ENCODE measurements at regions not wholly inside any gene's neighbourhood (a gene's known extent, or its start where the extent isn't known, plus 50 kb on each side); places are given as distances from the start of the nearest gene placed in this dataset.

DNA sequence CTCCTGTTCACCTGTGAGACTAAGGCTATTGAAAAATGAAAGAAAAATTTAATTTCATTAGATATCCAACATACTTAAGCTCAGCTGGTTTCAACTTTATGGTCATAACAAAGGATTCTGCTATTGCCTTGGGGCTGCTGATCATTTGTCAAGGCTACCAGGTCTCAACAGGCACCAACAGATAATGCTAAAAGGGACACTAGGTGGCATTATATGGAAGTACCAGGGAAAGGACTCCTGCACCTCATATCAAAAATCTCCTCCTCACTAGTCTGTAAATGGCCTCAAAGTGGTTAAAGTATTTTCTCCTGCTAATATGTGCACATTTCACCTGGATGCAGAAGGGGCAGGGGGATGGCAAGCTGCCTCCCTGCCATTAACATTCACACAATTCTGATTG lies 167.9 kb upstream of the REG3A start:
- H3K23ac ChIP-seq (ENCODE audit: insufficient read length), result no peak overlapping the region
- TF ChIP-seq RFX5 (IDR thresholded peaks at IDR 0.05; ENCODE audit: borderline replicate concordance, low read depth, low read length) (no peak), CTCF (IDR thresholded peaks at IDR 0.05; ENCODE audit: control extremely low read depth in 1 of 3, insufficient read depth in 1 of 3, low read depth in 1 of 3, low read length in 3 of 3) (peak in 1 of 3 experiments; percentile 43; a peak in 1 of 4 replicates)

More for the DNA sequence above, 167.9 kb upstream of the REG3A start:
- no peak overlapping the region for H2BK5ac ChIP-seq (ENCODE audit: low read depth, low read length)
- no peak overlapping the region for H2BK20ac ChIP-seq (ENCODE audit: low read length)
- H2AK5ac ChIP-seq (ENCODE audit: low read depth, low read length), result no peak overlapping the region
- no peak overlapping the region for H2BK12ac ChIP-seq (ENCODE audit: low read depth, low read length)
- no peak overlapping the region for H4K8ac ChIP-seq (ENCODE audit: extremely low read depth, insufficient read depth, low read length)
- H3K4me1 ChIP-seq (replicated peaks in 1 of 4; ENCODE audit: control insufficient read depth in 3 of 4, insufficient read depth in 4 of 4, low read length in 3 of 4), result no peaks in the 10 kb centered on the region
- H3K4me2 ChIP-seq (ENCODE audit: insufficient read depth in 1 of 2, low read depth in 2 of 2, low read length in 2 of 2), result no peak overlapping the region
- H4K5ac ChIP-seq (ENCODE audit: insufficient read length, low read depth, low read length), result no peak overlapping the region
- H3K23me2 ChIP-seq (ENCODE audit: low read depth, low read length), result no peaks in the 10 kb centered on the region; the same call in 1 of the 2 replicates
- no peaks in the 10 kb centered on the region for H3K36me3 ChIP-seq (ENCODE audit: control insufficient read depth in 2 of 4, insufficient read depth in 4 of 4, low read length in 3 of 4)
- DNase-seq (ENCODE audit: low read depth in 1 of 2, low spot score in 2 of 2) (no peak), FAIRE-seq (no peak)
- no peak overlapping the region for H3K4ac ChIP-seq (replicated peaks; ENCODE audit: insufficient read length, low read depth, low read length)
- no peaks in the 10 kb centered on the region for H3K79me1 ChIP-seq (ENCODE audit: low read depth, low read length)
- CTCF ChIA-PET (ENCODE audit: partially characterized antibody), result interaction anchor here (0.6 to 1.6 kb wide), 3 partner anchors 35 to 546 kb away, joined by 3 to 4 read pairs (median 3); no protein-coding TSS in a partner anchor
- H3K9ac ChIP-seq (replicated peaks in 1 of 4; ENCODE audit: extremely low read depth in 1 of 4, low read depth in 3 of 4, low read length in 3 of 4), result no peak overlapping the region
- H3K79me2 ChIP-seq (ENCODE audit: control insufficient read depth in 1 of 2, insufficient read depth in 2 of 2, low read length in 2 of 2), result no peaks in the 10 kb centered on the region
- no peak overlapping the region for H3K14ac ChIP-seq (ENCODE audit: insufficient read length)
- POLR2A ChIA-PET (ENCODE audit: partially characterized antibody), result no interaction called here
- no peak overlapping the region for H2BK120ac ChIP-seq (replicated peaks; ENCODE audit: low read depth, low read length)
- no peak overlapping the region for H3K18ac ChIP-seq (ENCODE audit: extremely low read depth, low read length)
- H2AFZ ChIP-seq (ENCODE audit: low read length), result no peak overlapping the region
- no peak overlapping the region for H2BK15ac ChIP-seq (ENCODE audit: low read length)
- H3K9me3 ChIP-seq (ENCODE audit: insufficient read depth in 2 of 2, low read depth in 1 of 2, low read length in 1 of 2), result no peaks in the 10 kb centered on the region
- no peak overlapping the region for H3K56ac ChIP-seq (replicated peaks; ENCODE audit: insufficient read length, low read depth, low read length)
- no peak overlapping the region for H3K4me3 ChIP-seq (ENCODE audit: extremely low read depth in 1 of 4, insufficient read depth in 2 of 4, low read depth in 3 of 4, low read length in 4 of 4)
- H4K20me1 ChIP-seq (replicated peaks in 1 of 2; ENCODE audit: control insufficient read depth in 1 of 2, insufficient read depth in 2 of 2, low read length in 2 of 2), result no peaks in the 10 kb centered on the region
- H3K27me3 ChIP-seq (replicated peaks in 1 of 4; ENCODE audit: control insufficient read depth in 3 of 4, extremely low read depth in 1 of 4, insufficient read depth in 3 of 4, low read length in 3 of 4), result no peaks in the 10 kb centered on the region
- no peak overlapping the region for H3K27ac ChIP-seq (ENCODE audit: low read depth, low read length)
- H4K91ac ChIP-seq (replicated peaks; ENCODE audit: insufficient read length, low read length), result no peak overlapping the region

Measured in H1 (cell line).